Progenitor cell of endocrine pancreas (in vitro differentiated cells): ENCODE measurements at regions not wholly inside any gene's neighbourhood (a gene's known extent, or its start where the extent isn't known, plus 50 kb on each side); places are given as distances from the start of the nearest gene placed in this dataset.

Experiments
- DNase-seq: peaks from one replicate; pipeline ENCODE4 v3.0.0; 2021; ENCODE audit warnings: low spot score; ENCODE audit not compliant: unreplicated experiment
- H3K27ac Mint-ChIP-seq: 2 replicates; pipeline ENCODE4 v1.8.0; 2021; ENCODE audit warnings: mild to moderate bottlenecking, moderate library complexity, mixed read lengths
- H3K27me3 Mint-ChIP-seq: 2 replicates; pipeline ENCODE4 v1.8.0; 2021; ENCODE audit warnings: mixed read lengths
- H3K36me3 Mint-ChIP-seq: 2 replicates; pipeline ENCODE4 v1.8.0; 2022; ENCODE audit warnings: mixed read lengths; ENCODE audit not compliant: insufficient read depth
- H3K4me1 Mint-ChIP-seq: 2 replicates; pipeline ENCODE4 v1.8.0; 2021; ENCODE audit warnings: low read depth, mixed read lengths
- H3K4me3 Mint-ChIP-seq: 2 replicates; pipeline ENCODE4 v1.8.0; 2021; ENCODE audit warnings: low read depth, mild to moderate bottlenecking, moderate library complexity, mixed read lengths
- H3K9me3 Mint-ChIP-seq: 2 replicates; pipeline ENCODE4 v1.8.0; 2021; ENCODE audit warnings: low read depth, mixed read lengths
- TF ChIP-seq, protein P1 (sequence below): fragments of 200-600 bp; sonication (generic); IDR thresholded peaks from one replicate; pipeline ENCODE4 v1.5.0; 2021; ENCODE audit warnings: antibody characterized with exemption, mild to moderate bottlenecking; ENCODE audit not compliant: unreplicated experiment

- H3K4me1 Mint-ChIP-seq = no peaks in the 10 kb centered on the region
- no peaks in the 10 kb centered on the region for H3K36me3 Mint-ChIP-seq
- no peak overlapping the region for H3K4me3 Mint-ChIP-seq
- DNase-seq = no peak
- peaks cover 2% of the 10 kb centered on the region for H3K9me3 Mint-ChIP-seq
- no peak overlapping the region for H3K27ac Mint-ChIP-seq
- TF ChIP-seq, protein P1, sequence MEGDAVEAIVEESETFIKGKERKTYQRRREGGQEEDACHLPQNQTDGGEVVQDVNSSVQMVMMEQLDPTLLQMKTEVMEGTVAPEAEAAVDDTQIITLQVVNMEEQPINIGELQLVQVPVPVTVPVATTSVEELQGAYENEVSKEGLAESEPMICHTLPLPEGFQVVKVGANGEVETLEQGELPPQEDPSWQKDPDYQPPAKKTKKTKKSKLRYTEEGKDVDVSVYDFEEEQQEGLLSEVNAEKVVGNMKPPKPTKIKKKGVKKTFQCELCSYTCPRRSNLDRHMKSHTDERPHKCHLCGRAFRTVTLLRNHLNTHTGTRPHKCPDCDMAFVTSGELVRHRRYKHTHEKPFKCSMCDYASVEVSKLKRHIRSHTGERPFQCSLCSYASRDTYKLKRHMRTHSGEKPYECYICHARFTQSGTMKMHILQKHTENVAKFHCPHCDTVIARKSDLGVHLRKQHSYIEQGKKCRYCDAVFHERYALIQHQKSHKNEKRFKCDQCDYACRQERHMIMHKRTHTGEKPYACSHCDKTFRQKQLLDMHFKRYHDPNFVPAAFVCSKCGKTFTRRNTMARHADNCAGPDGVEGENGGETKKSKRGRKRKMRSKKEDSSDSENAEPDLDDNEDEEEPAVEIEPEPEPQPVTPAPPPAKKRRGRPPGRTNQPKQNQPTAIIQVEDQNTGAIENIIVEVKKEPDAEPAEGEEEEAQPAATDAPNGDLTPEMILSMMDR = no peak
- H3K27me3 Mint-ChIP-seq = no peaks in the 10 kb centered on the region
Observed at GRCh38 chr9:1473956-1474634, 423.9 kb downstream of the DMRT2 start.

DNA sequence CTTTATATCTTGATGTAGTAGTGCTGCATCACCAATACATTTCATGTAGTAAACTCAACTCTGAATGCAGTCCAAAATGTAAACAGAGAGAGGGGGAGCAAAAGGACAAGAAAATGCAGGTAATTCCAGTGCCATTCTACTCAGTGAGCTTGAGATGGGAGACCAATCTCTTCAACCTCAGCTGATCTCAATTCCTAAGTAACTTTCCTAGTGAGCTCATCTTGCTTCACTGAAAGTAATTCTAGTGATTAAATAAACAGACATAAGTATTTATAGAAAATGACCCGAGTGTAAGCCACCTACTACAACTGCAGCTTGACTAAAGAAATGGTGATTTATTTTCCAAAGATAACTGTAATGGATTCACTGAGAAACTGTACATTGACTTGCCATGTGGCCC is 424.5 kb downstream of the DMRT2 start:
- TF ChIP-seq, protein P1 = no peak
- DNase-seq = no peak
- Mint-ChIP-seq H3K27ac (no peak overlapping the region), H3K4me3 (no peak overlapping the region), H3K27me3 (no peaks in the 10 kb centered on the region), H3K9me3 (peaks cover 2% of the 10 kb centered on the region), H3K4me1 (no peaks in the 10 kb centered on the region), H3K36me3 (no peaks in the 10 kb centered on the region)

DNA sequence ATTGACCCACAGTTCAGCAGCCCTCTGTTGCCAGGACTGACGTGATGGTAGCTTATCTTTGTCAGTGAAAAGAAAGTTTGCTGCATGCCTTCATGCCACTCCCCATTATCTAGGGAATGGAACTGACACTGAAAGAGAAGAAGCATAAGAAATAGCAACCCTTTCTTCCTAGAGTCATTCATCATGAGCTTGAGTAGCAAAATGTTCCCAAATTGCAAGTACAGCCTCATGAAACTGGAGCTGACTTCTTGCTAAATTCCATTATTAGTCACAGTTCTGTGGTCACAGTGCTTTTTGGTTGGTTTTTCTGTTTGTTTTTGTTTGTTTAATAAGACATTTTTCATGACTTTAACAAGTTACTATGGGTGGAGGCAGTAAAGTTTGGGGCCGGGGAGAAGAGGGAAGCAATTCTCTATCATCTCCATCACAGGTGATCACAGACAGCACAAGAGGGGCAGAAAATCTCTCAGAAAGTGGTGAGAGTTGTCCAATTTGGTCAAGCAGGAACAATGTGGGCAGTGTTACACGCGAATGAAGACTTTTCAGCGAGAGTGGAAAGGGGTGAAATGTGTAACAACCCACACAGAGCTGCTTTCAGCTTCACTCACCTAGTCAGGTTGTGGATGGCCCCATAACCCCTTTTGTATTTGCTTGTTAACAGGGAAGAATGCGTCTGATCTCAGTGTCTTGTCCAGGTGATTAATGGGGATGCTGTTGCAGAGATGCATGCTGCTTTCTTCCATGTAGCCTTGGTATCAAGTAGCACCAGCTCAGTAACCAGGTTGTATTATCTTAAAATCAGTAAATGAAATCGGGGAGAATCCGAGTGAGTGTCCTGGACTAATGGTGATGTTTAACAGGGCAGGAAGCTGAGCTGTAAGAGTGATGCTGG is 440.4 kb downstream of the DMRT2 start:
- H3K27ac Mint-ChIP-seq = peak overlapping the region; percentile 42
- TF ChIP-seq, protein P1 = no peak
- peaks cover 6% of the 10 kb centered on the region for H3K9me3 Mint-ChIP-seq
- H3K4me3 Mint-ChIP-seq = no peak overlapping the region
- no peak for DNase-seq
- H3K27me3 Mint-ChIP-seq = peaks cover 12% of the 10 kb centered on the region
- peaks cover 2% of the 10 kb centered on the region for H3K36me3 Mint-ChIP-seq
- H3K4me1 Mint-ChIP-seq = peaks cover 7% of the 10 kb centered on the region

- DNase-seq = no peak
- no peak overlapping the region for H3K4me3 Mint-ChIP-seq
- peaks cover 6% of the 10 kb centered on the region for H3K9me3 Mint-ChIP-seq
- TF ChIP-seq, protein P1 = no peak
- H3K27me3 Mint-ChIP-seq = peaks cover 12% of the 10 kb centered on the region
- H3K4me1 Mint-ChIP-seq = peaks cover 7% of the 10 kb centered on the region
- peaks cover 2% of the 10 kb centered on the region for H3K36me3 Mint-ChIP-seq
- H3K27ac Mint-ChIP-seq = no peak overlapping the region
Observed at GRCh38 chr9:1492156-1492555, 442.0 kb downstream of the DMRT2 start.

DNA sequence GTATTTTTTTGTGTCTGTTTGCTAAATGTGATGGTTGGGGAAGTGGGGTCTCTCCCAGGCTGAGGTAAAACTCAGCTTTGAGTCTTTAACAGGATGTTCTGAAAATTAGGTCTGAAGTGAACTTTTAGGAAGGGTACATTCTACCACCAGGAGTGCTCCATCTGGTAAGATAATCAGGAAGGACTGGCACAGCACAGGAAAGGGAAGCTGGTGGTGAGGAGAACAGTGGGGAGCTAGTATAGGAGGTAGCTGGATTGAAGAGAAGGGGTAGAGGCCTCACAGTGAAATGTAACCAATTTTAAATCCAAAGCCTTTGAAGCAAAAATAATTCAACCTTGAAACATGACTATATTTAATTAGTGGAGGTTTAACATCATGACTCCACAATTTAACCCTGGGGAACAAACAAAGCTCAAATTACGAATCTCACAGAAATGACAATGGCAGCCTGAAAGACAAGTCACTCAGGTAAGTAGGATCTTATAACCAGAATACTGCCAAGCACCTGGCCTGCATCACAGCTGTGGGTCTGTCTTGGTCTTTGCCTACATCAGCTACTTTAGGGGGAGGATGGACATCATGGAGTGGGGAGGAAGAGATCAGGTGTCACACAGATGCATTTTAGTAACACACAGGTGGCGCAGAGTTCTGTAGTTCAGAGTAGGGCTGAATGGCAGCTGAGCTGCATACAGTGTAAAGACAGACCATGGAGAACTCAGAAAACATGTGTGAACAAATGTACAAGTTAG is 445.3 kb downstream of the DMRT2 start:
- no peak overlapping the region for H3K4me3 Mint-ChIP-seq
- peaks cover 10% of the 10 kb centered on the region for H3K27me3 Mint-ChIP-seq
- TF ChIP-seq, protein P1 = no peak
- DNase-seq = no peak
- H3K27ac Mint-ChIP-seq = no peak overlapping the region
- H3K9me3 Mint-ChIP-seq = peaks cover 2% of the 10 kb centered on the region
- no peaks in the 10 kb centered on the region for H3K36me3 Mint-ChIP-seq
- peaks cover 2% of the 10 kb centered on the region for H3K4me1 Mint-ChIP-seq
